Endothelial cell of umbilical vein (primary cell): ENCODE measurements at regions not wholly inside any gene's neighbourhood (a gene's known extent, or its start where the extent isn't known, plus 50 kb on each side); places are given as distances from the start of the nearest gene placed in this dataset.

Experiments used
- BruUV-seq: library from RNA; stranded (reverse); fragments of 400-500 nt; replicated peaks from 2 replicates; lab custom pipeline; 2021; lab: Mats Ljungman, UMichigan
- CTCF ChIA-PET: fragments of 300-600, 350-600 bp; sonication (Branson Sonifier 250); formaldehyde crosslinking; loops from one replicate; lab custom pipeline; 2021; ENCODE audit warnings: antibody characterized with exemption, inconsistent platforms; lab: Charles Lee
- POLR2A ChIA-PET: fragments of 300-600, 350-600 bp; sonication (Branson Sonifier 250); formaldehyde crosslinking; loops from one replicate; lab custom pipeline; 2021; ENCODE audit warnings: antibody characterized with exemption, inconsistent platforms; lab: Charles Lee
- DNase-seq: peaks from one replicate; pipeline ENCODE4 v3.0.0-alpha.2; 2011; ENCODE audit warnings: low read depth, low spot score
- FAIRE-seq: peaks from 2 replicates; lab custom pipeline; 2011; peaks lifted over from hg19 to GRCh38; lab: Jason Lieb, UNC
- H2AFZ ChIP-seq: 2 replicates; pipeline ENCODE4 v1.6.0; 2012; ENCODE audit warnings: low read depth, low read length, control low read depth, inconsistent platforms
- H3K27ac ChIP-seq: 2 replicates; pipeline ENCODE4 v1.5.1; 2011; ENCODE audit warnings: low read depth, mild to moderate bottlenecking, control low read depth, low read length, moderate library complexity; ENCODE audit not compliant: insufficient read depth
- H3K27me3 ChIP-seq, 2 experiments: 2 replicates each; pipeline versions ENCODE4 v1.6.0 to v1.6.1; 2011; ENCODE audit warnings: low read length in 2 of 2, mixed read lengths in 1 of 2; ENCODE audit not compliant: control insufficient read depth in 2 of 2, insufficient read depth in 2 of 2
- H3K36me3 ChIP-seq, 2 experiments: 2 replicates in 1 of 2; 3 replicates in 1 of 2; pipeline ENCODE4 v1.5.1; 2011; ENCODE audit warnings: low read length in 2 of 2, mild to moderate bottlenecking in 1 of 2, moderate library complexity in 1 of 2; ENCODE audit not compliant: control insufficient read depth in 2 of 2, insufficient read depth in 2 of 2; ENCODE audit errors: extremely low read depth in 1 of 2
- H3K4me1 ChIP-seq: 3 replicates; pipeline ENCODE4 v1.5.1; 2011; ENCODE audit warnings: mild to moderate bottlenecking, low read length; ENCODE audit not compliant: control insufficient read depth, insufficient read depth; ENCODE audit errors: extremely low read depth
- H3K4me2 ChIP-seq: 2 replicates; pipeline ENCODE4 v1.6.1; 2011; ENCODE audit warnings: low read length, control low read depth, mixed read lengths; ENCODE audit not compliant: insufficient read depth
- H3K4me3 ChIP-seq, 3 experiments: fragments of 200-600 bp in 1 of 3; sonication (generic), shearing (Covaris generic) in 1 of 3; replicated peaks in 1 of 3; 2 replicates each; pipeline ENCODE4 v1.5.1; 2011 to 2016; ENCODE audit warnings: control low read depth in 3 of 3, low read length in 3 of 3, mild to moderate bottlenecking in 2 of 3, inconsistent platforms in 1 of 3, low read depth in 1 of 3, moderate library complexity in 1 of 3; ENCODE audit not compliant: insufficient read depth in 1 of 3
- H3K79me2 ChIP-seq: 2 replicates; pipeline ENCODE4 v1.6.0; 2012; ENCODE audit warnings: low read length, inconsistent platforms; ENCODE audit not compliant: control insufficient read depth, insufficient read depth
- H3K9ac ChIP-seq: replicated peaks from 2 replicates; pipeline ENCODE3; 2011; ENCODE audit warnings: low read length, control low read depth; ENCODE audit not compliant: insufficient read depth; ENCODE audit errors: extremely low read depth
- H3K9me1 ChIP-seq: replicated peaks from 3 replicates; pipeline ENCODE4 v1.6.0; 2011; ENCODE audit warnings: mild to moderate bottlenecking, low read length; ENCODE audit not compliant: control insufficient read depth, insufficient read depth; ENCODE audit errors: extremely low read depth
- H3K9me3 ChIP-seq: replicated peaks from 2 replicates; pipeline ENCODE4 v1.5.1; 2012; ENCODE audit warnings: low read length, inconsistent platforms; ENCODE audit not compliant: control insufficient read depth, insufficient read depth
- H4K20me1 ChIP-seq: replicated peaks from 2 replicates; pipeline ENCODE3; 2011; ENCODE audit warnings: mild to moderate bottlenecking, low read length; ENCODE audit not compliant: control insufficient read depth, insufficient read depth; ENCODE audit errors: extremely low read depth
- EZH2 ChIP-seq: IDR thresholded peaks from 2 replicates; pipeline ENCODE4 v1.6.1; 2012; ENCODE audit warnings: borderline replicate concordance, low read depth, mild to moderate bottlenecking, moderate library complexity, low read length, inconsistent platforms; ENCODE audit not compliant: severe bottlenecking
- FOS ChIP-seq: IDR thresholded peaks from 2 replicates; pipeline ENCODE4 v1.6.1; 2011; ENCODE audit warnings: mild to moderate bottlenecking, low read length, moderate library complexity, borderline replicate concordance; ENCODE audit not compliant: insufficient read depth
- GATA2 ChIP-seq: IDR thresholded peaks from 2 replicates; pipeline ENCODE4 v1.7.0; 2011; ENCODE audit warnings: low read depth, mild to moderate bottlenecking, moderate library complexity, mixed read lengths, low read length; ENCODE audit not compliant: insufficient read length, insufficient read depth
- JUN ChIP-seq: IDR thresholded peaks from 2 replicates; pipeline ENCODE4 v1.6.1; 2011; ENCODE audit warnings: borderline replicate concordance, low read depth; ENCODE audit not compliant: insufficient read length, insufficient read depth
- MYC ChIP-seq: IDR thresholded peaks from one replicate; pipeline ENCODE4 v1.6.1; 2011; ENCODE audit warnings: mild to moderate bottlenecking, low read depth, low read length
- POLR2A ChIP-seq: IDR thresholded peaks from 2 replicates; pipeline ENCODE4 v1.6.1; 2012; ENCODE audit warnings: low read depth, mild to moderate bottlenecking, control low read depth, low read length
- POLR2AphosphoS5 ChIP-seq: IDR thresholded peaks from 2 replicates; pipeline ENCODE4 v1.6.1; 2012; ENCODE audit warnings: low read depth, mild to moderate bottlenecking, control low read depth, low read length, moderate library complexity; ENCODE audit not compliant: insufficient read depth
- dilution Hi-C: fragments of 300-500 bp; cut with MboI; formaldehyde crosslinking; loops from one replicate; pipeline ENCODE4 v1.15.0; 2019; ENCODE audit warnings: low sequenced_read_pairs; ENCODE audit not compliant: extremely low pct_ligation_motif_present
- intact Hi-C: fragments of 100-400 bp; cut with micrococcal nuclease; formaldehyde crosslinking; loops from one replicate; pipeline ENCODE4 v1.10.0; 2022
- TF ChIP-seq, protein P1 (sequence below), 2 donors: IDR thresholded peaks; 1 replicate in 1 of 2; 2 replicates in 1 of 2; pipeline ENCODE4 v1.5.1; 2011; ENCODE audit warnings: low read length in 2 of 2, mild to moderate bottlenecking in 2 of 2, moderate library complexity in 2 of 2, control low read depth in 1 of 2, inconsistent platforms in 1 of 2, low read depth in 1 of 2; ENCODE audit not compliant: insufficient read depth in 1 of 2; ENCODE audit errors: extremely low read depth in 1 of 2
- TF ChIP-seq, protein P2 (sequence below): IDR thresholded peaks from 2 replicates; pipeline ENCODE4 v1.6.1; 2011; ENCODE audit not compliant: insufficient read depth, insufficient read length

DNA sequence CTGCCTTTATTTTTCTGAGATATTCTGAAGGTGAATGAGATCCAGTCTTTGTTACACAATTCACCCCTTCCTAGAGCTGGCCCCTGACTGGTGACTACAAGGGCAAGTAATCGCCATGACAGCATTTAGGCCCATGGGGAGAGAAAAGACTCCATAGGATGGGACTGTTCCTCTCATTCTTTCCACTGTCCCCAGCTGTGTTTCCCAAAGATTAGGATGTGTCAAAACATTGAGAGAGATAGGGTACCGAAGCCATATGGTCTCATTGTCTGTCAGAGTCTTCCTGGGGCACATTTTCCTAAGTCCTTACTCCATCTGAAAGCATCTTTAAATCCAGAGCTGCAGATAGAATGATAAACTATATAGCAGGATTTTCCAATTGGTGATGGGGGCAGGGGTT is 423.5 kb downstream of the OMA1 start:
- H3K9me1 ChIP-seq: no peaks in the 10 kb centered on the region
- H3K79me2 ChIP-seq: no peaks in the 10 kb centered on the region
- H3K9ac ChIP-seq: no peak overlapping the region
- H3K27ac ChIP-seq: no peak overlapping the region
- H3K9me3 ChIP-seq: no peaks in the 10 kb centered on the region
- FAIRE-seq: no peak
- H4K20me1 ChIP-seq: no peaks in the 10 kb centered on the region
- ChIA-PET CTCF (interaction anchor here (0.5 kb wide), 1 partner anchor 9 kb away, joined by 3 read pairs; no protein-coding TSS in a partner anchor), POLR2A (no interaction called here)
- no peaks in the 10 kb centered on the region for H3K4me1 ChIP-seq
- H3K4me2 ChIP-seq: no peak overlapping the region
- H3K27me3 ChIP-seq: no peaks in the 10 kb centered on the region
- BruUV-seq: no TSS peak
- TF ChIP-seq MYC (no peak), FOS (no peak), GATA2 (no peak), POLR2A (no peak), EZH2 (no peak), POLR2AphosphoS5 (no peak), JUN (no peak)
- TF ChIP-seq, protein P1, sequence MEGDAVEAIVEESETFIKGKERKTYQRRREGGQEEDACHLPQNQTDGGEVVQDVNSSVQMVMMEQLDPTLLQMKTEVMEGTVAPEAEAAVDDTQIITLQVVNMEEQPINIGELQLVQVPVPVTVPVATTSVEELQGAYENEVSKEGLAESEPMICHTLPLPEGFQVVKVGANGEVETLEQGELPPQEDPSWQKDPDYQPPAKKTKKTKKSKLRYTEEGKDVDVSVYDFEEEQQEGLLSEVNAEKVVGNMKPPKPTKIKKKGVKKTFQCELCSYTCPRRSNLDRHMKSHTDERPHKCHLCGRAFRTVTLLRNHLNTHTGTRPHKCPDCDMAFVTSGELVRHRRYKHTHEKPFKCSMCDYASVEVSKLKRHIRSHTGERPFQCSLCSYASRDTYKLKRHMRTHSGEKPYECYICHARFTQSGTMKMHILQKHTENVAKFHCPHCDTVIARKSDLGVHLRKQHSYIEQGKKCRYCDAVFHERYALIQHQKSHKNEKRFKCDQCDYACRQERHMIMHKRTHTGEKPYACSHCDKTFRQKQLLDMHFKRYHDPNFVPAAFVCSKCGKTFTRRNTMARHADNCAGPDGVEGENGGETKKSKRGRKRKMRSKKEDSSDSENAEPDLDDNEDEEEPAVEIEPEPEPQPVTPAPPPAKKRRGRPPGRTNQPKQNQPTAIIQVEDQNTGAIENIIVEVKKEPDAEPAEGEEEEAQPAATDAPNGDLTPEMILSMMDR (IDR thresholded peaks at IDR 0.05; ENCODE audit: extremely low read depth in 1 of 2, insufficient read depth in 1 of 2, low read depth in 1 of 2, low read length in 2 of 2): no peak
- TF ChIP-seq, protein P2, sequence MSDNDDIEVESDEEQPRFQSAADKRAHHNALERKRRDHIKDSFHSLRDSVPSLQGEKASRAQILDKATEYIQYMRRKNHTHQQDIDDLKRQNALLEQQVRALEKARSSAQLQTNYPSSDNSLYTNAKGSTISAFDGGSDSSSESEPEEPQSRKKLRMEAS: no peak
- no peaks in the 10 kb centered on the region for H3K36me3 ChIP-seq
- H3K4me3 ChIP-seq: no peak overlapping the region
- H2AFZ ChIP-seq: no peak overlapping the region
- dilution Hi-C loops: no loop called here
- DNase-seq: no peak
- intact Hi-C loops: no loop called here
